HepG2 (cell line): ENCODE measurements at regions not wholly inside any gene's neighbourhood (a gene's known extent, or its start where the extent isn't known, plus 50 kb on each side); places are given as distances from the start of the nearest gene placed in this dataset.

ENCODE experiments used
- ATF7 ChIP-seq, 2 experiments: fragments of 450-650 bp in 1 of 2; sonication (generic) in 1 of 2; formaldehyde crosslinking in 1 of 2; IDR thresholded peaks; 2 replicates each; pipeline versions ENCODE4 v1.4.0 to v1.6.1; 2016 to 2020; ENCODE audit warnings: antibody characterized with exemption in 1 of 2, mild to moderate bottlenecking in 1 of 2, missing genetic modification reagents in 1 of 2
- CCAR2 ChIP-seq: fragments of 200-400 bp; formaldehyde crosslinking; optimal IDR thresholded peaks from 2 replicates; pipeline ENCODE3; 2018; ENCODE audit warnings: low read depth, mild to moderate bottlenecking, low read length, moderate library complexity
- KDM5B ChIP-seq: sonication (generic); formaldehyde crosslinking; IDR thresholded peaks from 2 replicates; pipeline ENCODE4 v1.4.0; 2020; ENCODE audit warnings: missing genetic modification reagents, mild to moderate bottlenecking, borderline replicate concordance
- MTERF4 ChIP-seq: sonication (generic); formaldehyde crosslinking; IDR thresholded peaks from 2 replicates; pipeline ENCODE4 v1.8.0; 2023; ENCODE audit warnings: mild to moderate bottlenecking, missing genetic modification reagents
- NAIF1 ChIP-seq: sonication (generic); formaldehyde crosslinking; IDR thresholded peaks from 2 replicates; pipeline ENCODE4 v1.5.0; 2020; ENCODE audit warnings: mild to moderate bottlenecking, missing genetic modification reagents, borderline replicate concordance
- PHF5A ChIP-seq: IDR thresholded peaks from one replicate; pipeline ENCODE4 v1.6.1; 2018; ENCODE audit warnings: low read depth, missing genetic modification reagents; ENCODE audit not compliant: unreplicated experiment
- PITX1 ChIP-seq: sonication (generic); formaldehyde crosslinking; IDR thresholded peaks from 2 replicates; pipeline ENCODE4 v1.5.1; 2020; ENCODE audit warnings: mild to moderate bottlenecking, missing genetic modification reagents
- POLR2G ChIP-seq: fragments of 200-400 bp; formaldehyde crosslinking; IDR thresholded peaks from 2 replicates; pipeline ENCODE4 v1.6.1; 2018; ENCODE audit warnings: mild to moderate bottlenecking, low read depth, low read length, moderate library complexity
- RELA ChIP-seq: sonication (generic); formaldehyde crosslinking; IDR thresholded peaks from 2 replicates; pipeline ENCODE4 v1.4.0; 2020; ENCODE audit warnings: missing genetic modification reagents
- SMARCC2 ChIP-seq: fragments of 450-650 bp; IDR thresholded peaks from 2 replicates; pipeline ENCODE4 v1.6.1; 2017; ENCODE audit warnings: antibody characterized with exemption, mild to moderate bottlenecking
- TAF1 ChIP-seq: sonication (generic); formaldehyde crosslinking; IDR thresholded peaks from 2 replicates; pipeline ENCODE4 v1.4.0; 2020; ENCODE audit warnings: missing genetic modification reagents
- ZFP62 ChIP-seq: sonication (generic); formaldehyde crosslinking; IDR thresholded peaks from 2 replicates; pipeline ENCODE4 v1.4.0; 2020; ENCODE audit warnings: missing genetic modification reagents
- ZFX ChIP-seq: sonication (generic); formaldehyde crosslinking; IDR thresholded peaks from 2 replicates; pipeline ENCODE4 v1.4.0; 2020; ENCODE audit warnings: mild to moderate bottlenecking, low read depth, missing genetic modification reagents, moderate library complexity
- ZNF232 ChIP-seq: sonication (generic); formaldehyde crosslinking; IDR thresholded peaks from 2 replicates; pipeline ENCODE4 v1.4.0; 2020; ENCODE audit warnings: missing genetic modification reagents, borderline replicate concordance
- ZNF572 ChIP-seq: sonication (generic); formaldehyde crosslinking; IDR thresholded peaks from 2 replicates; pipeline ENCODE4 v1.5.1; 2020; ENCODE audit warnings: mild to moderate bottlenecking, missing genetic modification reagents
- TF ChIP-seq, protein P1 (sequence below): sonication (generic); formaldehyde crosslinking; IDR thresholded peaks from 2 replicates; pipeline ENCODE4 v1.4.0; 2020; ENCODE audit warnings: missing genetic modification reagents, borderline replicate concordance
- TF ChIP-seq, protein P2 (sequence below): sonication (generic); formaldehyde crosslinking; IDR thresholded peaks from 2 replicates; pipeline ENCODE4 v1.4.0; 2020; ENCODE audit warnings: missing genetic modification reagents

DNA sequence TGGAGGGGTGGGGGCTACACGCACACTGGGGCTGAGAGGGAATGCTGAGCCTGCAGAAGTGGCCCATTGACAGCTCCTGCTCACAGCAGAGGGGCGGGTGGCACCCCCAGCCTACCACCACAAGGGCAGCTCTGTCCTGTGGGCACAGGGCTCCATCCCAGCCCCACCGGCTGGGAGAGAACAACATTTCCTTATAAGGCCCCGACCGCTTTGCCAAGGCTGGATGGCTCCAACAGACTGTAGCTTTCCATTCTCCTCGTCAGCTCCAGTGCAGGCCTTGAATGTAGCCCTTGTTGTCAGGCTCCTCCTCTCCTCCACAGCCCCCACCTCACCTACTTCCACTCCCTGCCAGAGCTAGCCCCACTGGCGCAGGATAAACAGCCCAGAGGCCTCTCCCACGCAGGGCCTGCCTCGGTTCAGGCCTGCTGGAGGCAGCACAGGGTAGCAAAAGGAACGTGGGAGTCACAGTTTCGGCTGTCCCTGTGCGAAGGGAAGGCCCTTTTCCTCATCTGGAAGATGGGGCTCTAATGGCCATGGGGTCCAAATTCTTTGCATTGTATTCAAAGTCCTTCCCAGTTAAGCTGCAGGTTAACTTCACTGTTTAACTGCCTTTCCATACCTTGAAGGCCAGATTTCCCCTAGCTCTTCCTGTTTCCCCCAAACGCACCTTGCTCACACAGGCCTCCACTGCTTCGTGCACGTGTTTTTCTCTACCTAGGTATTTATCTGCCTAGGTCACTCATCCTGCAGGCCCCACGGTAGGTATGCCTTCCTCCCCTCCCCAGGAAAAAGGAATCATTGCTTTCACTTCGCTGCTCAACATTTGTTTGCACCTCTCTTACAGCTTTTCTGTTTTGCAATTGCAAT lies 101.6 kb upstream of the LPP start (continued):
- TF ChIP-seq, protein P1, sequence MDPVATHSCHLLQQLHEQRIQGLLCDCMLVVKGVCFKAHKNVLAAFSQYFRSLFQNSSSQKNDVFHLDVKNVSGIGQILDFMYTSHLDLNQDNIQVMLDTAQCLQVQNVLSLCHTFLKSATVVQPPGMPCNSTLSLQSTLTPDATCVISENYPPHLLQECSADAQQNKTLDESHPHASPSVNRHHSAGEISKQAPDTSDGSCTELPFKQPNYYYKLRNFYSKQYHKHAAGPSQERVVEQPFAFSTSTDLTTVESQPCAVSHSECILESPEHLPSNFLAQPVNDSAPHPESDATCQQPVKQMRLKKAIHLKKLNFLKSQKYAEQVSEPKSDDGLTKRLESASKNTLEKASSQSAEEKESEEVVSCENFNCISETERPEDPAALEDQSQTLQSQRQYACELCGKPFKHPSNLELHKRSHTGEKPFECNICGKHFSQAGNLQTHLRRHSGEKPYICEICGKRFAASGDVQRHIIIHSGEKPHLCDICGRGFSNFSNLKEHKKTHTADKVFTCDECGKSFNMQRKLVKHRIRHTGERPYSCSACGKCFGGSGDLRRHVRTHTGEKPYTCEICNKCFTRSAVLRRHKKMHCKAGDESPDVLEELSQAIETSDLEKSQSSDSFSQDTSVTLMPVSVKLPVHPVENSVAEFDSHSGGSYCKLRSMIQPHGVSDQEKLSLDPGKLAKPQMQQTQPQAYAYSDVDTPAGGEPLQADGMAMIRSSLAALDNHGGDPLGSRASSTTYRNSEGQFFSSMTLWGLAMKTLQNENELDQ (CRISPR knock-in tag): no peak
- TF ChIP-seq, protein P2, sequence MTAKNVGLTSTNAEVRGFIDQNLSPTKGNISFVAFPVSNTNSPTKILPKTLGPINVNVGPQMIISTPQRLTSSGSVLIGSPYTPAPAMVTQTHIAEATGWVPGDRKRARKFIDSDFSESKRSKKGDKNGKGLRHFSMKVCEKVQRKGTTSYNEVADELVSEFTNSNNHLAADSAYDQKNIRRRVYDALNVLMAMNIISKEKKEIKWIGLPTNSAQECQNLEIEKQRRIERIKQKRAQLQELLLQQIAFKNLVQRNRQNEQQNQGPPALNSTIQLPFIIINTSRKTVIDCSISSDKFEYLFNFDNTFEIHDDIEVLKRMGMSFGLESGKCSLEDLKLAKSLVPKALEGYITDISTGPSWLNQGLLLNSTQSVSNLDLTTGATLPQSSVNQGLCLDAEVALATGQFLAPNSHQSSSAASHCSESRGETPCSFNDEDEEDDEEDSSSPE (CRISPR knock-in tag): peak; percentile 14
- no peak for TF ChIP-seq ATF7 (IDR thresholded peaks at IDR 0.05)
- 0 out of 2 replicates have a peak, but pooled peaks have one; percentile 11 for TF ChIP-seq ATF7 (CRISPR knock-in tag; IDR thresholded peaks at IDR 0.05)
- no peak for TF ChIP-seq SMARCC2
- no peak for TF ChIP-seq NAIF1 (CRISPR knock-in tag)
- TF ChIP-seq RELA (CRISPR knock-in tag): no peak
- no peak for TF ChIP-seq CCAR2
- TF ChIP-seq ZNF232 (CRISPR knock-in tag): no peak
- TF ChIP-seq POLR2G: peak; percentile 71
- TF ChIP-seq MTERF4 (CRISPR knock-in tag): 0 out of 2 replicates have a peak, but pooled peaks have one; percentile 21
- peak; percentile 94 for TF ChIP-seq ZFX (CRISPR knock-in tag)
- no peak for TF ChIP-seq PHF5A (CRISPR knock-in tag)
- no peak for TF ChIP-seq ZNF572 (CRISPR knock-in tag)
- peak; percentile 18; the same call in 1 of the 2 replicates for TF ChIP-seq PITX1 (CRISPR knock-in tag)
- TF ChIP-seq KDM5B: no peak; the same call in 1 of the 2 replicates
- peak; percentile 64; the same call in 1 of the 2 replicates for TF ChIP-seq TAF1
- no peak for TF ChIP-seq ZFP62 (CRISPR knock-in tag)
